IMR-90 (cell line): ENCODE measurements at regions not wholly inside any gene's neighbourhood (a gene's known extent, or its start where the extent isn't known, plus 50 kb on each side); places are given as distances from the start of the nearest gene placed in this dataset.

Source experiments
- ATAC-seq: fragments of 200-7000 bp; cut with Tn5 transposase; 2 replicates; pipeline ENCODE4 v1.9.1; 2020; ENCODE audit warnings: low read depth, mild to moderate bottlenecking, moderate library complexity
- BruUV-seq: library from RNA; stranded (reverse); fragments of 400-500 nt; replicated peaks from 2 replicates; lab custom pipeline; 2021; lab: Mats Ljungman, UMichigan
- CTCF ChIA-PET: fragments of 300-600 bp; formaldehyde crosslinking; extraction: SDS; loops from one replicate; lab custom pipeline; 2021; ENCODE audit warnings: antibody characterized with exemption; lab: Yijun Ruan, JAX
- POLR2A ChIA-PET: fragments of 300-600 bp; sonication (Branson Sonifier 250); formaldehyde crosslinking; loops from one replicate; lab custom pipeline; 2022; ENCODE audit warnings: antibody characterized with exemption; ENCODE audit not compliant: unreplicated experiment; lab: Charles Lee
- DNase-seq: peaks from one replicate; pipeline ENCODE4 v3.0.0; 2013
- H2AFZ ChIP-seq: replicated peaks from 2 replicates; pipeline ENCODE3; 2013; ENCODE audit warnings: low read length, mild to moderate bottlenecking; ENCODE audit not compliant: poor library complexity
- H2AK5ac ChIP-seq: 2 replicates; pipeline ENCODE4 v1.6.1; 2013; ENCODE audit warnings: low read depth, low read length, inconsistent platforms
- H2AK9ac ChIP-seq: replicated peaks from 2 replicates; pipeline ENCODE3; 2013; ENCODE audit warnings: mild to moderate bottlenecking, low read depth, low read length, moderate library complexity; ENCODE audit not compliant: poor library complexity
- H2BK120ac ChIP-seq: 2 replicates; pipeline ENCODE4 v1.6.1; 2013; ENCODE audit warnings: low read depth, low read length, inconsistent platforms
- H2BK15ac ChIP-seq: 3 replicates; pipeline ENCODE4 v1.6.1; 2013; ENCODE audit warnings: low read depth, low read length, inconsistent platforms
- H2BK20ac ChIP-seq: 2 replicates; pipeline ENCODE4 v1.6.1; 2013; ENCODE audit warnings: low read depth, mild to moderate bottlenecking, inconsistent platforms, low read length, moderate library complexity
- H2BK5ac ChIP-seq: 2 replicates; pipeline ENCODE4 v1.6.1; 2013; ENCODE audit warnings: mild to moderate bottlenecking, low read depth, low read length, inconsistent platforms; ENCODE audit not compliant: poor library complexity, severe bottlenecking
- H3K14ac ChIP-seq: replicated peaks from 2 replicates; pipeline ENCODE4 v1.6.1; 2013; ENCODE audit warnings: low read depth, low read length, inconsistent platforms
- H3K18ac ChIP-seq: 2 replicates; pipeline ENCODE4 v1.6.1; 2013; ENCODE audit warnings: low read depth, low read length, control low read depth
- H3K23ac ChIP-seq: 2 replicates; pipeline ENCODE4 v1.6.1; 2013; ENCODE audit warnings: low read depth, low read length, inconsistent platforms
- H3K27ac ChIP-seq: 2 replicates; pipeline ENCODE4 v1.5.1; 2013; ENCODE audit warnings: mild to moderate bottlenecking, control low read depth, low read length; ENCODE audit not compliant: insufficient read depth
- H3K27me3 ChIP-seq: 2 replicates; pipeline ENCODE4 v1.6.1; 2013; ENCODE audit warnings: low read length; ENCODE audit not compliant: control insufficient read depth, insufficient read depth
- H3K36me3 ChIP-seq: 2 replicates; pipeline ENCODE4 v1.6.1; 2013; ENCODE audit warnings: low read length, mixed read lengths; ENCODE audit not compliant: control insufficient read depth, insufficient read depth
- H3K4ac ChIP-seq: 2 replicates; pipeline ENCODE4 v1.6.1; 2013; ENCODE audit warnings: low read depth, low read length, inconsistent platforms
- H3K4me1 ChIP-seq: 2 replicates; pipeline ENCODE4 v1.6.1; 2013; ENCODE audit warnings: low read length, mixed read lengths; ENCODE audit not compliant: control insufficient read depth, insufficient read depth
- H3K4me2 ChIP-seq: 2 replicates; pipeline ENCODE4 v1.6.1; 2013; ENCODE audit warnings: low read depth, mild to moderate bottlenecking, control low read depth, low read length, moderate library complexity
- H3K4me3 ChIP-seq: 2 replicates; pipeline ENCODE4 v1.5.1; 2013; ENCODE audit warnings: low read depth, mild to moderate bottlenecking, control low read depth, low read length, moderate library complexity; ENCODE audit not compliant: insufficient read depth
- H3K56ac ChIP-seq: 2 replicates; pipeline ENCODE4 v1.6.1; 2013; ENCODE audit warnings: low read length, inconsistent platforms; ENCODE audit not compliant: insufficient read depth; ENCODE audit errors: extremely low read depth
- H3K79me1 ChIP-seq, 2 experiments: 2 replicates each; pipeline ENCODE4 v1.6.1; 2013; ENCODE audit warnings: low read length in 2 of 2, inconsistent platforms in 1 of 2, low read depth in 1 of 2
- H3K9ac ChIP-seq: 2 replicates; pipeline ENCODE4 v1.6.1; 2013; ENCODE audit warnings: low read depth, low read length, control low read depth
- H3K9me1 ChIP-seq: 2 replicates; pipeline ENCODE4 v1.6.1; 2013; ENCODE audit warnings: low read length, inconsistent platforms; ENCODE audit not compliant: insufficient read depth
- H3K9me3 ChIP-seq: 2 replicates; pipeline ENCODE4 v1.6.1; 2013; ENCODE audit warnings: low read length; ENCODE audit not compliant: control insufficient read depth, insufficient read depth
- H4K20me1 ChIP-seq: 2 replicates; pipeline ENCODE4 v1.6.1; 2013; ENCODE audit warnings: low read length, inconsistent platforms; ENCODE audit not compliant: insufficient read depth
- H4K5ac ChIP-seq: 2 replicates; pipeline ENCODE4 v1.6.1; 2013; ENCODE audit warnings: mild to moderate bottlenecking, low read depth, low read length, control low read depth
- H4K8ac ChIP-seq, 2 experiments: 2 replicates each; pipeline ENCODE4 v1.6.1; 2013; ENCODE audit warnings: low read depth in 2 of 2, low read length in 2 of 2, control low read depth in 1 of 2, inconsistent platforms in 1 of 2
- H4K91ac ChIP-seq: 2 replicates; pipeline ENCODE4 v1.6.1; 2013; ENCODE audit warnings: low read depth, low read length, inconsistent platforms; ENCODE audit not compliant: insufficient read depth
- CEBPB ChIP-seq: IDR thresholded peaks from 2 replicates; pipeline ENCODE4 v1.6.1; 2012; ENCODE audit warnings: low read depth, low read length, improper control_type of control experiment
- CHD1 ChIP-seq: IDR thresholded peaks from 2 replicates; pipeline ENCODE4 v1.6.1; 2012; ENCODE audit warnings: low read depth, low read length, improper control_type of control experiment
- RCOR1 ChIP-seq: IDR thresholded peaks from 2 replicates; pipeline ENCODE4 v1.6.1; 2012; ENCODE audit warnings: mild to moderate bottlenecking, low read length, improper control_type of control experiment; ENCODE audit not compliant: insufficient replicate concordance
- RFX5 ChIP-seq: IDR thresholded peaks from 2 replicates; pipeline ENCODE4 v1.8.0; 2012; ENCODE audit warnings: low read depth, mild to moderate bottlenecking, low read length, moderate library complexity
- WGBS, 2 experiments: methylation state at CpG; one replicate each; pipeline versions ENCODE4 v1.1.5 to v1.1.7; 2013; ENCODE audit warnings: missing lambda C conversion rate in 2 of 2; ENCODE audit not compliant: insufficient read length in 1 of 2; ENCODE audit errors: extremely low coverage in 2 of 2; 5-methylcytosine and 5-hydroxymethylcytosine counted together
- dilution Hi-C: fragments of 300-500 bp; cut with HindIII; formaldehyde crosslinking; loops from one replicate; pipeline ENCODE4 v1.14.3; 2018; ENCODE audit warnings: low sequenced_read_pairs; ENCODE audit not compliant: unreplicated experiment
- in situ Hi-C: fragments of 300-500 bp; cut with MboI; formaldehyde crosslinking; loops from 3 replicates; pipeline ENCODE4 v1.14.3; 2019; ENCODE audit warnings: low sequenced_read_pairs, inconsistent platforms, mixed read lengths
- intact Hi-C: fragments of 100-400 bp; cut with micrococcal nuclease; formaldehyde crosslinking; loops from 2 replicates; pipeline ENCODE4 v1.10.0; 2022

DNA sequence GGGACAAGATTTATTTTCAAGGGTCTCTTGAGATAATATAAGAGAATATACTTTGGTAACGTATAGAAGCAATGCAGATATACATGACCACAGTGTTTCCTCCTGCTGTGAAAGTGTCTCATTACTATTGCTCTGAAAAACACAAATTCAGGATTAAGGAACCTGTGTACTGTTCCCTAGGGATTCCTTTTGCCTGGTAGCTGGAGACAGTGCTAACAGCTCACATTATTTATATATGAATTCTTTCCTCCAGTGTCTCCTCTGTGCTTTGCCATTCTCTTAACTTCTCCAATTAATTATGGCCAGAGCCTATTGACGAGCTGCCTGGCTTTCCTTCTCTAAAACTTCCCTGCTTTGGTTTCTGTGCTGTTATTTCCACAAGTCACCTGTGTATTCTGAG is 235.4 kb downstream of the OTOL1 start:
- Histone ChIP-seq H2BK20ac (no peak overlapping the region), H3K4me2 (no peak overlapping the region), H3K4ac (no peak overlapping the region), H4K5ac (no peak overlapping the region), H3K14ac (no peak overlapping the region), H3K27me3 (no peaks in the 10 kb centered on the region), H3K23ac (no peak overlapping the region), H4K8ac (no peak overlapping the region), H3K79me1 (no peaks in the 10 kb centered on the region), H2AFZ (no peak overlapping the region), H3K9me1 (no peaks in the 10 kb centered on the region), H2BK120ac (no peak overlapping the region), H3K56ac (no peak overlapping the region), H2AK9ac (no peak overlapping the region), H3K27ac (no peak overlapping the region), H3K9me3 (peaks cover 3% of the 10 kb centered on the region; the same call in 1 of the 2 replicates), H3K9ac (no peak overlapping the region), H2AK5ac (no peak overlapping the region), H3K18ac (no peak overlapping the region), H4K91ac (no peak overlapping the region), H3K36me3 (no peaks in the 10 kb centered on the region), H2BK5ac (no peak overlapping the region), H4K20me1 (no peaks in the 10 kb centered on the region), H3K4me3 (no peak overlapping the region), H3K4me1 (no peaks in the 10 kb centered on the region), H2BK15ac (no peak overlapping the region)
- ChIA-PET POLR2A (no interaction called here), CTCF (no interaction called here)
- WGBS, 2 experiments, result no CpG with 5 or more reads among the region's 2 CpGs
- ATAC-seq, result no peak
- in situ Hi-C loops (no loop called here), intact Hi-C loops (no loop called here), dilution Hi-C loops (no loop called here)
- no TSS peak for BruUV-seq
- no peak for TF ChIP-seq CHD1
- TF ChIP-seq CEBPB, result no peak
- no peak for TF ChIP-seq RFX5
- no peak for TF ChIP-seq RCOR1
- DNase-seq, result no peak
